ENCODE measurements at regions not wholly inside any gene's neighbourhood (a gene's known extent, or its start where the extent isn't known, plus 50 kb on each side); places are given as distances from the start of the nearest gene placed in this dataset.

- 37 to 65% methylated on average over 3 to 4 of the region's 4 CpGs for WGBS, 2 donors (ENCODE audit: low coverage in 1 of 2)
Measured at GRCh38 chr6:139490482-139490881, 116.0 kb upstream of the CITED2 start.

DNA sequence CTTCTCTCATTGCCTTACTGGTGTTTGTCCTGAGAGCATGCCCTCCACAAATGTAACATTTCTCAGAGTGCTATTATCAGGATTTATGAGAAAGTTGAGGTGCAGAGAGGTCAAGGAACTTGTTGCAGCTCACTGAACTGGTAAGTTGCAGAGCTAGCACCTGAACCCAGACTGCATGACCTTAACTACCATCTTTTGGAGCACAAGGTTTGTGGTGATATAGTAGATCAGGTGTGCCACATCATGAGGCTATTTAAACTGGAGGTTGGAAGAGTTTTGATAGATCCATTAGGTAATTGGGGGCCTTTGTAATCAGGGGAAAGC, 112.0 kb upstream of the CITED2 start:
- no peaks in the 10 kb centered on the region for H3K36me3 ChIP-seq
- TF ChIP-seq EP300 (IDR thresholded peaks at IDR 0.05) (no peak), POLR2AphosphoS5 (IDR thresholded peaks at IDR 0.05) (no peak), CTCF (IDR thresholded peaks at IDR 0.05) (no peak), POLR2A (IDR thresholded peaks at IDR 0.05) (no peak)
- H3K27me3 ChIP-seq, result no peaks in the 10 kb centered on the region
- no peak for ATAC-seq
- H3K27ac ChIP-seq, result peak overlapping the region in 1 of 4 donors; percentile 30
- peaks cover 0 to 13% (median 0%) of the 10 kb centered on the region in 3 donors for H3K4me1 ChIP-seq
- no peak overlapping the region for H3K4me3 ChIP-seq
- H3K9me3 ChIP-seq, result no peaks in the 10 kb centered on the region

More at GRCh38 chr6:139490482-139490881, 116.0 kb upstream of the CITED2 start:
- Histone ChIP-seq H3K27me3 (no peaks in the 10 kb centered on the region), H3K27ac (no peak overlapping the region), H3K4me3 (no peak overlapping the region), H3K36me3 (no peaks in the 10 kb centered on the region), H3K4me1 (peaks cover 0 to 11% (median 0%) of the 10 kb centered on the region in 3 donors), H3K9me3 (no peaks in the 10 kb centered on the region)
- ATAC-seq, result no peak
- TF ChIP-seq POLR2A (IDR thresholded peaks at IDR 0.05) (no peak), EP300 (IDR thresholded peaks at IDR 0.05) (no peak), CTCF (IDR thresholded peaks at IDR 0.05) (no peak)

GRCh38 chr6:139485742-139486475, 111.5 kb upstream of the CITED2 start:
- Histone ChIP-seq H3K9me3 (no peaks in the 10 kb centered on the region), H3K27ac (peak overlapping the region in 1 of 4 donors; percentile 30), H3K4me1 (peaks cover 0 to 13% (median 0%) of the 10 kb centered on the region in 3 donors), H3K36me3 (no peaks in the 10 kb centered on the region), H3K4me3 (no peak overlapping the region), H3K27me3 (no peaks in the 10 kb centered on the region)
- no peak for ATAC-seq
- 73 to 80% methylated on average over 3 to 5 of the region's 5 CpGs for WGBS, 2 donors (ENCODE audit: low coverage in 1 of 2)
- no peak for TF ChIP-seq CTCF (IDR thresholded peaks at IDR 0.05)
- TF ChIP-seq POLR2AphosphoS5 (IDR thresholded peaks at IDR 0.05), result no peak
- no peak for TF ChIP-seq EP300 (IDR thresholded peaks at IDR 0.05)
- no peak for TF ChIP-seq POLR2A (IDR thresholded peaks at IDR 0.05)

DNA sequence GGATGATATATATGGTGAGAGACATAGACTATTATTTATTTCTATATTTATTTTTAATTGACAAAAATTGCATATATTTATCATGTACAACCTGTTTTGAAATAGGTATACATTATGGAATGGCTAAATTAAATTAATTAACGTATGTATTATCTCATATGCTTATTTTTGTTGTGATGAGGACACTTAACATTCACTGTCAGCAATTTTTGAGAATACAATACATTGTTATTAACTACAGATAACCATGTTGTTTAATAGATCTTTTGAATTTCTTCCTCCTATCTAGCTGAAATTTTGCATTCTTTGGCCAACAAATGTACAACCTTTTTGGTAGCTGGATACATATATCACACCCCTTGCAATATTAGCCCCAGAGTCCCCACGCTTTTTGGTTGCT, 110.7 kb upstream of the CITED2 start:
- H3K36me3 ChIP-seq, result no peaks in the 10 kb centered on the region
- no peak overlapping the region for H3K27ac ChIP-seq
- no peaks in the 10 kb centered on the region for H3K27me3 ChIP-seq
- WGBS, 2 donors (ENCODE audit: low coverage in 1 of 2), result 60 to 81% methylated on average over 2 of the region's 2 CpGs
- no peak overlapping the region for H3K4me3 ChIP-seq
- no peak for ATAC-seq
- no peaks in the 10 kb centered on the region for H3K9me3 ChIP-seq
- peaks cover 0 to 13% (median 0%) of the 10 kb centered on the region in 3 donors for H3K4me1 ChIP-seq
- no peak for TF ChIP-seq EP300 (IDR thresholded peaks at IDR 0.05)
- TF ChIP-seq POLR2AphosphoS5 (IDR thresholded peaks at IDR 0.05), result no peak
- no peak for TF ChIP-seq CTCF (IDR thresholded peaks at IDR 0.05)
- TF ChIP-seq POLR2A (IDR thresholded peaks at IDR 0.05), result no peak

- H3K9me3 ChIP-seq, result no peaks in the 10 kb centered on the region
- H3K4me1 ChIP-seq, result peaks cover 0 to 13% (median 0%) of the 10 kb centered on the region in 3 donors
- H3K36me3 ChIP-seq, result no peaks in the 10 kb centered on the region
- 91% methylated on average over 8 of the region's 8 CpGs; no CpG with 5 or more reads in 1 of the 2 donors for WGBS, 2 donors (ENCODE audit: low coverage in 1 of 2)
- TF ChIP-seq POLR2A (IDR thresholded peaks at IDR 0.05) (no peak), CTCF (IDR thresholded peaks at IDR 0.05) (no peak), POLR2AphosphoS5 (IDR thresholded peaks at IDR 0.05) (no peak), EP300 (IDR thresholded peaks at IDR 0.05) (no peak)
- no peaks in the 10 kb centered on the region for H3K27me3 ChIP-seq
- no peak overlapping the region for H3K4me3 ChIP-seq
- no peak overlapping the region for H3K27ac ChIP-seq
- ATAC-seq, result no peak
Measured at GRCh38 chr6:139483079-139483478, 108.6 kb upstream of the CITED2 start.
